AG04449 (cell line): ENCODE measurements at regions not wholly inside any gene's neighbourhood (a gene's known extent, or its start where the extent isn't known, plus 50 kb on each side); places are given as distances from the start of the nearest gene placed in this dataset.
A peak's percentile ranks its signal among the peaks of the same experiment; 100 is the strongest.

Experiments used
- CTCF ChIA-PET: fragments of 350-600 bp; formaldehyde crosslinking; extraction: SDS; loops from one replicate; lab custom pipeline; 2021; ENCODE audit warnings: antibody characterized with exemption; lab: Yijun Ruan, JAX
- POLR2A ChIA-PET: fragments of 400-600, 350-600 bp; formaldehyde crosslinking; extraction: SDS; loops from one replicate; lab custom pipeline; 2020; ENCODE audit warnings: antibody characterized with exemption, inconsistent platforms; lab: Yijun Ruan, JAX
- DNase-seq: peaks from one replicate; pipeline ENCODE4 v3.0.0-alpha.2; 2010; ENCODE audit warnings: low read depth, low spot score
- H3K4me3 ChIP-seq: 2 replicates; pipeline ENCODE4 v1.5.1; 2011; ENCODE audit warnings: low read depth, mild to moderate bottlenecking, control low read depth, low read length
- TF ChIP-seq, protein P1 (sequence below): IDR thresholded peaks from one replicate; pipeline ENCODE4 v1.5.1; 2011; ENCODE audit warnings: mild to moderate bottlenecking, moderate library complexity, low read length, control low read depth, inconsistent platforms; ENCODE audit not compliant: insufficient read depth; ENCODE audit errors: missing control alignments

DNA sequence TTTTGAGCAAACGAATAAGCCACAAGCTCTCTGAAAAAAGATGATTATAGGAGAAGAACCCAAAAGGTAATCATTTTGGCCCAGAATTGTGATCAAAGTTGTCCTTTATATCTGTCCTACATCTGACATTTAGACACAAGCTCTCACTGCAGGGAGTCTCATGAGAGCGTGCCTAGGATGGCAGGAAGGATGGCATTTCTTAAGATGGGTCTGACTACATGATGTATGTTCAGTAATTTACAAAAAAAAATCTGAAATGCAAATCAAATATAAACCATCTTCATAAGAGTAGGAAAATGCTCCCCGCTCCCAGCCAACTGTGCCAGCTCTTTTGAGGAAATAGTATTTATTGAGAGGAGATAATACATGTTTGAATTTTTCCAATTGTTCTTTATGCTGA is 81.0 kb upstream of the MBNL2 start:
- ChIA-PET CTCF (interaction anchor here (0.6 to 4.2 kb wide), 7 partner anchors 12 to 218 kb away, joined by 3 to 26 read pairs (median 3); no protein-coding TSS in a partner anchor), POLR2A (interaction anchor here (0.9 to 1.4 kb wide), 3 partner anchors 16 to 83 kb away, joined by 3 to 5 read pairs (median 4); partner anchors contain the start of gene MBNL2)
- DNase-seq: no peak
- TF ChIP-seq, protein P1, sequence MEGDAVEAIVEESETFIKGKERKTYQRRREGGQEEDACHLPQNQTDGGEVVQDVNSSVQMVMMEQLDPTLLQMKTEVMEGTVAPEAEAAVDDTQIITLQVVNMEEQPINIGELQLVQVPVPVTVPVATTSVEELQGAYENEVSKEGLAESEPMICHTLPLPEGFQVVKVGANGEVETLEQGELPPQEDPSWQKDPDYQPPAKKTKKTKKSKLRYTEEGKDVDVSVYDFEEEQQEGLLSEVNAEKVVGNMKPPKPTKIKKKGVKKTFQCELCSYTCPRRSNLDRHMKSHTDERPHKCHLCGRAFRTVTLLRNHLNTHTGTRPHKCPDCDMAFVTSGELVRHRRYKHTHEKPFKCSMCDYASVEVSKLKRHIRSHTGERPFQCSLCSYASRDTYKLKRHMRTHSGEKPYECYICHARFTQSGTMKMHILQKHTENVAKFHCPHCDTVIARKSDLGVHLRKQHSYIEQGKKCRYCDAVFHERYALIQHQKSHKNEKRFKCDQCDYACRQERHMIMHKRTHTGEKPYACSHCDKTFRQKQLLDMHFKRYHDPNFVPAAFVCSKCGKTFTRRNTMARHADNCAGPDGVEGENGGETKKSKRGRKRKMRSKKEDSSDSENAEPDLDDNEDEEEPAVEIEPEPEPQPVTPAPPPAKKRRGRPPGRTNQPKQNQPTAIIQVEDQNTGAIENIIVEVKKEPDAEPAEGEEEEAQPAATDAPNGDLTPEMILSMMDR: no peak
- no peak overlapping the region for H3K4me3 ChIP-seq

DNA sequence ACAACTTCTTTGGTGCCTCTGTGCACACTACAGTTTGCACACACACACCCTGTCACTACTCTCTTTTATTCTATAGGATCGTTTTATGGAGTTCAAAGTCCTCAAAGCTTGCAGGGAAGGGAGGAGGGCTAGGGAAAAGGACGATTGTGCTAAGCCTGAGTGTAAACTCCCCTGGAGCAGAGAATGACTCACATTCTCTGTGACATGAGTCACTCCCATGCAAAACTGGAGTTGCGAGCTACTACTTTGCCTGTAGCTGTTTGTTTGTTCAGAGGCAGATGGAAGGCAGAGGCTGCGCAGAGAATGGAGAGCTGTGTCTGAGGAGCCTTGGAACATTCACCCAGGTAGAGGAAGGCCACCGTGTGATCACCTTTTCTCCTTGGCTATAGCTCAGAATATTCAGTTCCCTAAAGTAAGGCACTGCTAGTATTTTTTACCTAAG is 80.5 kb upstream of the MBNL2 start:
- POLR2A ChIA-PET: interaction anchor here (0.9 to 1.4 kb wide), 3 partner anchors 16 to 82 kb away, joined by 3 to 5 read pairs (median 4); partner anchors contain the start of gene MBNL2
- CTCF ChIA-PET: interaction anchor here (0.6 to 4.2 kb wide), 8 partner anchors 12 to 202 kb away, joined by 3 to 26 read pairs (median 3); no protein-coding TSS in a partner anchor
- peak; percentile 45 for DNase-seq
- TF ChIP-seq, protein P1: no peak
- H3K4me3 ChIP-seq: no peak overlapping the region

DNA sequence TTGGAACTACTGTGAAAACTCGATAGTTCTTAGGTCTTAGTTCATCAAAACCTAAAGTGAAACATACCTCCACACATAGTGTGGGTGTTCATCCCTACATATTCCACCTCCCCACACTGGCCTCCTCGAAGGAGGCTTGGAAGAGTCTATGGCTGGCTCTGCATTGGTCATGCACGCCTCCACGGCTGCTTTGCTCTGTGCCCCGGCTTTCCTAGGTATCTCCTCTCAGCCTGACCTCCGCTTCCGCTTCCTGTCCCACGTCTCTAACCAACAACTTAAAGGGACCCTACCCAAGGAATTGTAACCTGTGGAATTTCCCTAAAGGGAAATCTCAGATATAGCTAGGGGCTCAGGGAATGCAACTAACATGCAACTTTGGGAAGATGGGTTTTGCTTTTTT is 79.7 kb upstream of the MBNL2 start:
- DNase-seq: no peak
- TF ChIP-seq, protein P1: no peak
- ChIA-PET POLR2A (interaction anchor here (1.4 kb wide), 1 partner anchor 80 kb away, joined by 5 read pairs; the partner anchor contains the start of gene MBNL2), CTCF (interaction anchor here (0.8 to 4.2 kb wide), 4 partner anchors 11 to 69 kb away, joined by 3 to 26 read pairs (median 9); no protein-coding TSS in a partner anchor)
- no peak overlapping the region for H3K4me3 ChIP-seq

DNA sequence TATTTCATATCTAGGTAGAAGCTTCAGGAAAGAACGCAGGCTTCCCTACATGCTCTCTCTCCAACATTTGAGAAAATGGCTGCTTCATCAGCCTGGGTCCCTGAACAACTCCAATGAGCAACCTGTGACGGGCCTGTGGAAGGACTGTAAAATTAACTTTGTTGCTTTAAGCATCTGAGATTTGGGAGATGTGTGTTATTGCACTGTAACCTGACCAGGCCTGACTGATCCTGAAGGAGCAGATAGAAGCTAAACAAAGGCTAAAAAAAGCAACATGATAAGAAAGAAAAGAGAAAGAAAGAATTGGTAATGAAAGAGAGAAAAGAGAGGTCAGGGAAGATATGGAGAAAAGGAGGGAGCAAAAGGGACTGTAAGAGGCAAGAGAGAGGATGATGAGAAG is 77.1 kb upstream of the MBNL2 start:
- no peak for DNase-seq
- CTCF ChIA-PET: interaction anchor here (1.5 to 2.1 kb wide), 2 partner anchors 20 to 36 kb away, joined by 4 to 9 read pairs; no protein-coding TSS in a partner anchor
- TF ChIP-seq, protein P1: no peak
- POLR2A ChIA-PET: no interaction called here
- no peak overlapping the region for H3K4me3 ChIP-seq

DNA sequence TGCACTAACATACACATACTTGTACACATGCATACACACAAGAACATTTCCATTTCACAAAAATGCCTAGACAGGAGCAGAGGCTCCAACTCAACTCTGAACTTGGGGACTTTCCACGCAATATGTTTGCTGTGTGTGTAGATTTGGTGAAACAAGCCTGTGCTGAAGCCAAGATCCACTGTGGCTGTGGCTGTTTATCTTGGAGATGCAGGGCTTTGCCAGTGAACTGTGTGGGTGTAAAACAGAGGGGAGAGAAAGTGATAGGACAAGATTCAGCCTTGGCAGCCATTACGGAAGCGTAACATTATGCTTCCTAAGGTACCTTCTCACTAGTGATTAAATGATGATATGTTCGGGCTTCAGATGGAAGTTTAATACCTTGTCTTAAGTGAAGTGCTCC is 73.2 kb upstream of the MBNL2 start:
- no peak for DNase-seq
- no peak overlapping the region for H3K4me3 ChIP-seq
- POLR2A ChIA-PET: no interaction called here
- CTCF ChIA-PET: no interaction called here
- TF ChIP-seq, protein P1: no peak

DNA sequence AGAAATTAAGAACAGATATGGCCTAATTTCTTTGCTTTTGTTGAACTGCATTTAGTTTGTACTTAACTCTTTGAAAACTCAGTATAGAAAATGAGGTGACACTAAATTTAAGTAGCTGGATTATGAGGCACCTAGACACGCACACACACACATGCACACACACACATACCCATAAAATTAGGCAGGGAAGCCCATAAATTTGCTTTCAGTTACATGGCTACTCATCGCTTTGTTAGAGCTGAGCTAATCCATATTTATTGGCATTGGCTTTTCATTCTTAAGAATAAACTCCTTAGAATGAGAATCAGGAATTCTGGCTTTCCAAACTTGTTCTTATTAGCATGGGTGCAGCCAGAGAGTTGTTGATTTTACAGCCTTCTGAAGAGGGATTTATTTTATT is 61.7 kb upstream of the MBNL2 start:
- ChIA-PET POLR2A (no interaction called here), CTCF (no interaction called here)
- no peak for DNase-seq
- H3K4me3 ChIP-seq: no peak overlapping the region
- TF ChIP-seq, protein P1: no peak
